T47D (cell line): ENCODE measurements at regions not wholly inside any gene's neighbourhood (a gene's known extent, or its start where the extent isn't known, plus 50 kb on each side); places are given as distances from the start of the nearest gene placed in this dataset.
A peak's percentile ranks its signal among the peaks of the same experiment; 100 is the strongest.

Source experiments
- DNase-seq, 2 experiments: peaks; one replicate each; pipeline versions ENCODE4 v3.0.0 to v3.0.0-alpha.2; 2011 to 2012; ENCODE audit warnings: low read depth in 1 of 2, low spot score in 1 of 2
- JUND ChIP-seq: IDR thresholded peaks from 2 replicates; pipeline ENCODE4 v1.6.1; 2012; ENCODE audit warnings: low read depth
- in situ Hi-C: cut with HindIII; loops from 2 replicates; pipeline ENCODE4 v1.10.0; 2016; ENCODE audit warnings: low sequenced_read_pairs, low pct_unique_long_range_greater_than_20kb

- in situ Hi-C loops = no loop called here
- no peak for TF ChIP-seq JUND
- peak in 1 of 2 experiments; percentile 27 for DNase-seq
These were observed 184.6 kb downstream of the RAMP3 start for GRCh38 chr7:45342236-45342635.

GRCh38 chr7:45343746-45344145 lies 186.2 kb downstream of the RAMP3 start:
- no peak for DNase-seq
- no peak for TF ChIP-seq JUND
- in situ Hi-C loops = no loop called here

- in situ Hi-C loops = no loop called here
- no peak for TF ChIP-seq JUND
- peak in 1 of 2 experiments; percentile 19 for DNase-seq
These were observed 190.2 kb downstream of the RAMP3 start for GRCh38 chr7:45347804-45348203.

GRCh38 chr7:45349090-45349489 lies 191.5 kb downstream of the RAMP3 start:
- no peak for TF ChIP-seq JUND
- no peak for DNase-seq
- in situ Hi-C loops = no loop called here

- in situ Hi-C loops = no loop called here
- TF ChIP-seq JUND = no peak
These were observed 193.3 kb downstream of the RAMP3 start for GRCh38 chr7:45350896-45351295.

GRCh38 chr7:45358287-45358686 lies 200.7 kb downstream of the RAMP3 start:
- no peak for TF ChIP-seq JUND
- DNase-seq = no peak
- in situ Hi-C loops = no loop called here

More at GRCh38 chr7:45350896-45351295, 193.3 kb downstream of the RAMP3 start:
- DNase-seq = no peak

GRCh38 chr7:45359250-45359649 lies 201.7 kb downstream of the RAMP3 start:
- TF ChIP-seq JUND = no peak
- no peak for DNase-seq
- in situ Hi-C loops = no loop called here

- TF ChIP-seq JUND = no peak
- in situ Hi-C loops = no loop called here
- no peak for DNase-seq
These were observed 202.2 kb downstream of the RAMP3 start for GRCh38 chr7:45359776-45360175.

GRCh38 chr7:45363669-45364068 lies 206.1 kb downstream of the RAMP3 start:
- DNase-seq = no peak
- TF ChIP-seq JUND = no peak
- in situ Hi-C loops = no loop called here

GRCh38 chr7:45365341-45365740 lies 207.8 kb downstream of the RAMP3 start:
- DNase-seq = no peak
- in situ Hi-C loops = no loop called here
- no peak for TF ChIP-seq JUND

- no peak for TF ChIP-seq JUND
- DNase-seq = no peak
- in situ Hi-C loops = no loop called here
These were observed 207.7 kb upstream of the ADCY1 start for GRCh38 chr7:45366475-45366874.

- no peak for TF ChIP-seq JUND
- in situ Hi-C loops = no loop called here
- no peak for DNase-seq
These were observed 207.1 kb upstream of the ADCY1 start for GRCh38 chr7:45367026-45367425.

- no peak for TF ChIP-seq JUND
- DNase-seq = no peak
- in situ Hi-C loops = no loop called here
These were observed 205.9 kb upstream of the ADCY1 start for GRCh38 chr7:45368129-45368807.

- TF ChIP-seq JUND = no peak
- DNase-seq = no peak
- in situ Hi-C loops = no loop called here
These were observed 189.7 kb upstream of the ADCY1 start for GRCh38 chr7:45384499-45384898.
